GM18511 (cell line): ENCODE measurements at regions not wholly inside any gene's neighbourhood (a gene's known extent, or its start where the extent isn't known, plus 50 kb on each side); places are given as distances from the start of the nearest gene placed in this dataset.
"Not testable (repeated sequence)": the region's sequence is repeated elsewhere in the genome, so short reads cannot be mapped to it uniquely, and the experiment has no call there.

ENCODE experiments used
- ATAC-seq: cut with Tn5 transposase; IDR thresholded peaks from one replicate; pipeline ENCODE4 v1.9.1; 2021; ENCODE audit warnings: mild to moderate bottlenecking, moderate library complexity; ENCODE audit not compliant: unreplicated experiment

DNA sequence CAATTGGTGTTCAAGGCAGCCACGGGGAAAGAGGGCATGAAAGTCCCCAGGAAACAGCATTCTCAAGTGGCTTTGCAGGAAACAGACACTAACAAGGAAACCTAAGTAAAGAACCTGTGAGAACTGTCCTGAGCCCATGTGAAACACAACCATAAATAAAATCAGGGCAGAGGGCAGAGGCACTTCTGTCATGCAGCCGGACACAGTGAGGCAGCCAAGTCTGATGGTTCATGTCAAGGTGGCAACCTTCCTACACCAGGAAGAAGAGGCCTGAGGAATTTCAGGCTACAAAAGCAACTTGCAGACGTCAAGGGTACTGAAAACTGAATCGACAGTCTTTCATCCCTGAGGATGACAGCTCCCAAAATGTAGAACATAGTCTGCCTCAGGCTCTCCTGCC lies 458.2 kb upstream of the NPVF start:
- no peak for ATAC-seq

DNA sequence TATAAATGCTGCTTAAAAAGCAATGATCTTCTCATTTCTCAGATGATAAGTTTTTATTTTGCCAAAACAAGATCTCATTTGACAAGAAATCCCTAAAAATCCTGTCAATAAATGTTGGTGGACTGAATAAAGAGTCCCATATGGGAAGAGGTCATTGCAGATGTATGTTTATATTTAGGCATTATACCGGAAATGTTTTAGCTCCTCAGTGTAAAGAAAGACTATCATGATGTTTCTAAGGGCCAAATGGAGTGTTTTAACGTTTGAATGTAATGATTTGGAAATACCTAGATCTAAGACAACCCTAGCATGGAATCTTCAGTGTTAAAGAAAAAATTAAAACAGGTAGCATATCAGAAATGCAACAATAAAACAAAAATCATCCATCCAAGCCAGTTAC lies 457.8 kb upstream of the NFE2L3 start:
- no peak for ATAC-seq

DNA sequence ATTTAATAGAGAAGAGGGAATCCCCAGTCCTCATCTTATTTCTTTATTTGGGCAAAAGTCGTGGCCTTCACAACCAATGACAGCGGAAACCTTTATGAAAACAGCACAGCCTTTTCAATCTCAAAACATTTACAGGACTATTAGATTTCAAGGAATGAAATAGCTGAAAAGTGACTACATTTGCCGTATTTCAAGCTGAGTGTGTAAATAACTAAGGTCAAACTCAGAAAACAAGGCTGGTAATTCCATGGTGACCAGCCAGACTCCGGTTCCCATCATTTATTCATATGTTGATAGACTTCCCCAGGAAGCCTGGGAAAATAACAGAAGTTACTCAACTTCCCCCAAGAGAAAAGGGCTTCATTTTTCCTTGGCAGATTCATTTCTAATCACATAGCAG lies 457.3 kb upstream of the NFE2L3 start:
- ATAC-seq: no peak

DNA sequence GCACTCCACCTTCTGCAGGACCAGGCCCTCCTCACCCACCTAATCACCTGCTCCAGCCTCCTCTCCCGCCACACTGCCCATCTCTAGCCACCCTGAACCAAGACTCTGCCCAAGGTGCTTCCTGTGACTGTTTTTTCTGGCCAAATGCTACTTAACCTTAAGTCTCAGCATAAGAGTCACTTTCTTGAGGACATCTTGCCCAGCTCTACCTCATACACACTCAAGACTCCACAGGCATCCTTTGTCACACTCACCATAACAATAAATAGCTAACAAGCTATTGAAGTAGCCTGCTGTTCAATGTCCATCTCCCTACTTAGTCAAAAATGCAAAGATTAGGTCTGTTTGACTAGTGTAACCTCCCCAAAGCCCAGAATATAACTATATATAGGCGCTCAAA lies 455.4 kb upstream of the NFE2L3 start:
- no peak for ATAC-seq

DNA sequence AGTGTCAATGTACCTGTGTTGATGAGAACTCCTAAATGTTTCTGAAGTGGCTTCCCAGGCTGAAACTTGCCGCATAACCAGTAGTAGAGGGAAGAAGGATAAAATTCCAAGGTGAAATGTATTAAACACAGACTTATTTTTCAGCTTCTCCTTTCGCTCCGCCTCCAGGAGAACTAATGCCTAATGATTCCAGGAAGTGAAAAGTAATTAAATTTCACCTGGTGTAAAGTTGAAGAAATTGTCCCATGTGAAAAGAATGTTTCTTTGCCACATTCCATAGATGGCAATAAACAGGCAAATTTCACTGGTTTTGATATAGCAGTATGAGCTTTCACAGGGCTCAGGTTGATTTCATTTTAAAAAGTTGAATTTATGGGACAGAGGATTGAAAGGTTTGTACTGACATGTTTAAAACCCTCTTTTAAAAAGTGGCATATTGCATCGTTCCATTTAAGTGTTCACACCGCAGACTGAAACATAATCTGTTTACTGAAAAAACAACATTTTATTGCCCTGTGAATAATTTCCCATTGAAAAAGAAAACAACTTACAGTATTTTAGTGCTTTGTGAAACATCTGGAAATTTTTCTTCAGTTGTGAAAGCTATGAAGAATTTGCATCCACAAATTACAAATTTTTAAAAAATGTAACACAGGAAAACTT lies 453.4 kb upstream of the NFE2L3 start:
- no peak for ATAC-seq

DNA sequence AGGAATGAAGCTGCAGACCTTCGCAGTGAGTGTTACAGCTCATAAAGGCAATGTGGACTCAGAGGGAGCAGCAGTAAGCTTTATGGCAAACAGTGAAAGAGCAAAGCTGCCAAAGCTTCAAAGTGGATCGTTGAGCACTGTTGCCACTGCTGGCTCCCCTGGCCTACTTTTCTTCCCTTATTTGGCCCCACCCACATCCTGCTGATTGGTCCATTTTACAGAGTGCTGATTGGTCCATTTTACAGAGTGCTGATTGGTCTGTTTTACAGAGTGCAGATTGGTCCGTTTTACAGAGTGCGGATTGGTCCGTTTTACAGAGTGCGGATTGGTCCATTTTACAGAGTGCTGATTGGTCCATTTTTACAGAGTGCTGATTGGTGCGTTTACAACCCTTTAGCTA lies 451.9 kb upstream of the NFE2L3 start:
- ATAC-seq: not testable (repeated sequence)

DNA sequence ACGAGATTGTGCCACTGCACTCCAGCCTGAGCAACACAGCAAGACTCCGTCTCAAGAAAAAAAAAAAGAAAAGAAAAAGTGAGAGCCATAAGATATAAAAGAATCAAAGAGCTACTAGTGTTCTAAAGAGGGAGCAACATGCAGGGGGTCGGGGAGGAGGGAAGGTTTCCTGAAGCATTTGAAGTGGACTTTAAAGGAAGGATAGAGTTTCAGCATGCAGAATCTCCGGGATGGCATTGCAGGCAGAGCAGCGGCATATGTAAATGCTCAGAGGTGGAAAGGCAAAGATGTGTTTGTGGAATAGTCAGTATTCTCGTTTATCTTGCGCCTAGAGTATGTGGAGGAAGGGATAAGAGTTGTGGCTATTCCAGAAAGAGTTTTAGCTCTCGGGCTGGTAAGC lies 447.6 kb upstream of the NFE2L3 start:
- ATAC-seq: no peak

DNA sequence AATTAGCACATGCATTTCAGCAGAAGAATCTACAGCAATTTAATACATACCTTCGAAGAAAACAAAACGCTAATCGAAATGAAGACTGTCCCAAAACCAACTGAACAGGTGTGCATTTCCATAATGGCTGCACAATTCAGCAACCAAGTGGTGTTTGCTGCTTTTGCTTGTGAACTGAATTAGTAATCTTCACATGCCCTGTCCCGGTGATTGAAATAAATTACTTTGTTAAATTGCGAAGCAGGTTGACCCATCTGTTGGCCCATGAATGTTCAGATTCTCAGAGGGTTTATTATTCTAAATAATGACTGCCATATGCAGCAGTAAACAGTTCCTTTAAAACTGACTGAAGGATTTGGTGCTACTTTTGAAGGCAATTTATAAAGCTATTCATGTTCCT lies 445.2 kb upstream of the NFE2L3 start:
- no peak for ATAC-seq

DNA sequence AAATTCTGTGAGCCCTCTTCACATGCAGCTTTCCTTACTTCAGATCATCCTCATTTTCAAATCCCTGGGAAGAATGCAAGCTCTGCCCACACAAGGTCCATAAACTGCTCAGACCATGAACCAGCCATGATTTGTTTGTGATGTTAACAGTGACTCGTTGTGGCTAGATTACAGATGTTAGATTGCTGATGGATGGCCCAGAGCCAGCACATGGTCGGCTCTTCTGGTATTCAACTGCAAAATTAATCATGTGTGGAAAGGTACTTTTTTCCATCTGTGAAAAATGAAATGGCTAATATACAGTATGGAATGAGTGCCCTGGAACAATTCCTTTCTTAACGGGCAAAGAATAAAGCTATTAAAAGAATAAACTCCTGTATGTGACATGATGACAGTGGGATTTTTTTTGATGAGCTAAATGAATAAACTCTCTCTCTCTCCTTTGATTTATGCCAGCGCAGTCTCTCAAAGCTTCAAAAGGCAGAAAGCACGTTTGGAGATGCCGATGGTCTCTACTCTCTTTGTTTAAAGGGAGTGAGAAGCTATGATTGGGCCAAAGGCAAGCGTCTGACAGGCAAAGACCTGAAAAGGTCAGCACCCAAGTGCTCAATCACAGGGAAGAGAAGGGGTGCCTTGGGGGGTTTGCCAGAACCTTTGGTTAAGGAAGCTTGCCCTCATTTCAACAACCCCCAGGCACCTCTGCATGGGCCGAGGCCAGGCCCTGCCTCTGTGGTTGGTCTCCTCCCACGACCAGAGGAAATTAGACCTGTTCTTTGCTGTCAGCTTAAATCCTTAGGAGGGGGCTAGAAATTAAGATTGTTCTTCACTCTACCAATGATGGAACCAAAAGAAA lies 444.0 kb upstream of the NFE2L3 start:
- ATAC-seq: no peak

DNA sequence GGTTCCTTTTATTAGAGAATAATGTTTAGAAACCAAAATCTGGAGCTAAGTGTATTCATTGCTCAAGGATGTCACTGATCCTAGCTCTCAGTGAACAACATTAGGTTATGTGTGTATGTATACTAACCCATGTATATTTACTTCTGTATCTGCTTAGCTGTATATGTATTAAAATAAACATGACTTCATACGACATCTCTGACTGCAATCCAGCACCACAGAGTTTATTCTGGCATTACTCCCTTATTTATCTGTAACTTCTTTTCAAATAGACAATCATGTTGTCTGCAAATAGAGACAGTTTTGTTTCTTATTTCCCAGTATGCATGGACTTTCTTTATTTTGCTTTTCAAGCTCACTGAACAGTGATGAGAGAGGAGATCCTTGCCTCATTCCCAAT lies 441.0 kb upstream of the NFE2L3 start:
- no peak for ATAC-seq

DNA sequence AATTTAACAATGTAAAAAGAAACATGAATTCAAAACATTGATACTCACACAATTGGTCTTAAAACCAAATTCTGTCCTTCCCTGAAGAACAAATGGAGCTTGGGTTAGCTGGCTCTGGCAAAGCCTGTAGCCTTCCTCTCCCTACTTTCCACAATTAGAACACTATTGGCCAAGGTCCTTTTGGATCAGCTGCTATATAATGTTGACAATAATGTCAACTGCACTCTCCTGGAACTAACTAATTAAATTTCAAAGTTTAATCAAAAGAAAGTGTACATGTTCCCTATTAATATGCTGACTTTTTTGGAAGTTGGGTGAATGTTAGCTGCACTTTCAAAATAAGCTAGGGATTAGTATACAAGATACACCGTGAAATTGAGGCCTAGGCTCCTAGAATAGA lies 440.1 kb upstream of the NFE2L3 start:
- no peak for ATAC-seq

DNA sequence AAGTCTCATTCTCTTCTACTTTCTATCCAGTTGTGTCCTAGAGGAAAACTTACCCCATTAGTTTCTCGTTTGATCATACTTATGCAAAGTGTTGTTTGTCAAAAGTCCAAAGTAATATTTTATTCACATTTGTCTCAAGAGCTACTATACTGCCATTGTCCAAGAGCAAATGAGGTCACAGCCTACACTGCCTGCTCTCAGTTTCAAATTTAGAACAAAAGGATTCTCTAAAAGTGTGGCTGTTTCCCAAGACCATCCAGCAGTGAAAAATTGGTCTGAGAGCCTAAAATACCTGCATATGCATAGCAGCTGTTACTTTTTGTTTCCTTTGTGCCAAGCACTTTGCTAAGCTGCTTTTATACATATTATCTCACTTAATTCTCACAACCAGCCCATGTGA lies 439.5 kb upstream of the NFE2L3 start:
- no peak for ATAC-seq

DNA sequence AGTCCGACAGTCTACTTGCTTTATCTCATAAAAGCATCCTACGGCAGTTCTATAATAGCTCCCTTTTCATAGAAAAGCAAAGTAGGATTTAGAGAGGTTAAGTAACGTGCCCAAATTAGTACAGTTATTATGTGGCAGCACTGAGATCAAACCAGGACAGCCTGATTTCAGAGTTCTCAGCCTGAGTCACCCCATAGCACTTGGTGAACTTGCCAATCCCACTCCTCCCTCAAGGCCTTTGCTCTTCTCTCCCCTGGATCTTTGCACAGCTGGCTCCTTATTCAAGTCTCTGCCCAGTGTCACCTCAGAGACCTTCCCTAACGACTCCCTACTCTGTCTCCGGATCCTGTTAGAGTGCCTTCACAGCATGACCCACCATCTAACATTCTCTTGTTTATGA lies 438.0 kb upstream of the NFE2L3 start:
- no peak for ATAC-seq

DNA sequence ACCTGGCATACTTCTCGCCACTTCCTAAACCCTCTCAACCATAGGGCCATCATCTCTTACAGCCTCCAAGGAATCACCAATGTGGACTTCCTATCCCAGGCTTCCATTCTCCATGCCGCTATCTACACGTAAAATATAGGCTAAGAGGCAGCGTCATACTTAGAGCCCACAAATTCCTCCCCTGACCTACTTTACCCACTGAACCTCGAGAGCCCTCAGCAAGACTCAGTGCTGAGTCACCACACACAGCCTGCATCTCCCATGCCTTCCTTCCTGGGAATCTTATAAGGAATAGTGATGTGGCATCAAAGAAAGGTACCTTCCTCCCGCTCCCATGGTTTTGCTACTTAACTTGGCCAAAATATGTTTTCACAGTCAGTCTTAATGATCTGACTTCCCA lies 435.6 kb upstream of the NFE2L3 start:
- ATAC-seq: no peak

DNA sequence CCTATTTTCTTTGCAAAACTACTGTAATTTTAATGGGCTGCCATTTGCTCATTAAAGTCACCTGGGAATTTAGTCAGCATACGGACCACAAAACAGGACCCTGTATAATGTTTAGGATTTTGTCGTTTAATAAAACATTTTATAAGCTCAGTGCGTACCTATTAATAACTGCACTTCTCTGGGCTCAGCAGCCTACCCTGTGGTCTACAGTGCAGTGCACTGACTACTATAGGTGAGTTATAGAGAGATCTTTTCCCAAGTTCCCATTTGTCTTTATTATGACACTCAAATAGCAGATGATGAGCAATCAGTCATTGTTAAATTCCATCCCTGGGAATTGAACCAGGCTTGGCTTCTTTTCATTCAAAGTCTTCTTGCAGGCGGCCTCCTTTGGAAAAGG lies 433.4 kb upstream of the NFE2L3 start:
- ATAC-seq: no peak

DNA sequence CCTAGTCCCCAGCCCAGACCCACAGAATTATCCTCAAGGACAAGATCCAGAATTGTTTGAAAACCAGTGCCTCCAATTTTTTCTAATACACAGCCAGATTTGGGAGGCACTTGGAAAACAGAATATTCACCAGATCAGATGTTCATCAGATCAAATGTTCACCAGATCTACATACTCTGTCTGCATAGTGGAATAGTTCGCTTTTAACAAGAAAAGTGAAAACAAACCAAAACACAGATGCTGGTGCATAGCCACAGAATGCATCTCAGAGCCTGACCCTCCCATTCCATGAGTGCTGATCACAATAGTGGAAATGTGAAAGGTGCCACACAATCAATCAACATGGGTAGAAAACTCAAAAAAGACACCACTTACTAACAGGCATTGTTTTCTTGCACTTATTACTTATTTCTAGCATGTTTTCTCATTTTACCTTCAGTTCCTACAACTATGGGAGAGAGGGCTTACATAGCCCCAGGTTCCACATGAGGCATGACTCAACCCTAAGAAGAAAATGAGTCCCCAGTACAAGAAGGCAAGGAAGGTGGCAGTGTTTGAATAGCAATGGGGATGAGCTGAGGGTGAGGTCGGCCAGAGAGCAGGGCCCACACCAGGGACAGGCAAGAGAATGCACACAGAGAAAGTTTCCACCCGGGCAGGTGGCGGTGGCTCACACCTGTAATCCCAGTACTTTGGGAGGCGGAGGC lies 432.7 kb upstream of the NFE2L3 start:
- ATAC-seq: no peak

DNA sequence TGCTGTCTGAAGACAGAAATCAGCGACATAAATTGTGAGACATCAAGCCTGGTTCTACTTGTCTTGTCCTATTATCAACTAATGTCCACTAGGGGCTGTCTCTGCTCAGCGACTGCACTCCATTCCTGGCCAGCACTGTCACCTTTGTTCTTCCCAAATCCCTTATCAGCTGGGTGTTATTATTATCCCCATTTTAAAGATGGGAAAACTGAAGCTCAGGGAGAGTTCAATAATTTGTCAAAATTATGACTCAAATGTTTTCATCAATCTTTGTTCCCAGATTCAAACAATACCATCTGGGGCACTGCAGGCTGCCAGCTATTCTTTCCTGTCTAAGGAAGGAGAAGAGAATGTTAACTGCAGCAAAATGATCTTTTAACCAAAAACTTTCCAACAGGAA lies 431.6 kb upstream of the NFE2L3 start:
- ATAC-seq: no peak

DNA sequence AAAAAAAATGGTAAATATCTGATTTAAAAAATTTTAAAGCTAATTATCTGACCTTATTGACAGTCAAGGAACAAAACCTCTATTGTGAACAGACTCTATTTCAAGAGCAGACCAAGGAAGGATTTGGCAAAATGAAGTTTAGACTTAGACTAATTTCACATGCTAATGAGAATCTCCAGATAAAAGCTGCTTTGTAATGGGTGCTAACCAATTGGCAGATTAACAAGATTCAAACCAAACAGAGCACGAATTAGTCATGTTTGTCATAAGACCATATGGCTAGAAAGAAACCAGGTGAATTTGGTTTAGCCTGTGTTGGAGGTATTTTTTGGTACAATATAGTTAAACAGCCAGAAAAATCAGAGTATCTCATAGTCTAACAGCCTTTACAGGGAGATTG lies 429.1 kb upstream of the NFE2L3 start:
- no peak for ATAC-seq

DNA sequence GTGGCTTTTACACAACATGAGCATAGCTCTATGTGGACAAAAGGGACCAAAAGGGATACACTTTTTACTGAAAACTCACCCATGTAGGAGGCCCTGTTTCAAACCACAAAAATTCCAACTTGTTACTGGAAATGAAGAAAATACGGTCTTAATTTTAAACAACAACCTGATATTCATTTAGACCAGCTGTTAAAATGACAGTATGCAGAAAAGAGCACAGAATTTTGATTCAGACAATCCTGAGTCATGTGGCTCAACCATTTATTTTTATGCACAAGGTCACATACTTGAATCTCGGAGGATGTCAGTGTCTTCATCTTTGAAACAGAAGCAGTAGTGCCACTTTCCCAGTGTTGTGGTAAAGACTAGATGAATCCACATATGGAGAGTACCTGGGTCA lies 426.5 kb upstream of the NFE2L3 start:
- no peak for ATAC-seq

DNA sequence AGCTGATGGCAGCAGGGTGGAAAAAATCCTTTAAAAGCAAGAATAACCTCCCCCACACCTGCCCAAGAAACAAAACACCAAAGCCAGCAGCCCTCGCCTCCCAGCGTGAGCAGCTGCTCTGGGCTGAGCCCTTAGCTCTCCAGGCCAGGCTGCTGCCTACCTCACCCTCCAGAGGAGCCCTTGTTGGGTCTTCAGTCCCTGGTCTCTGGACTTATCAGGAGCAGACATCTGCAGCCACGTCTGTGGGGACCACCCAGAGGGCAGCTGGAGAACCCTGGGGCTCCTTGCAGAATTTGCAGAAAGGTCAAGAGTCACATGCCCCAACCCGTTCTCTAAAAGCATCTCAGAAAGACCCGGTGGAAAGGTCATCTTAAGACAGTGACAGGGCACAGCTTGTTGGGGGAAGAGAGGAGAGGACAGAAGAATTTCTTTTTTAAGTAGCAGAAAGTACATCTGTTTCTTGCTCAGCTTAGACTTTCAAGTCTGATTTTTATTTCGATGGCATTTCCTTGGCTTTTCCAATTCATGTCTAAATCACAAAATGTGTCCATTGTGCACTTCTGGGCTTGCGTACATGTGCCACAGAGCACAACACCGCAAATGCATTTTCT lies 425.7 kb upstream of the NFE2L3 start:
- ATAC-seq: no peak

DNA sequence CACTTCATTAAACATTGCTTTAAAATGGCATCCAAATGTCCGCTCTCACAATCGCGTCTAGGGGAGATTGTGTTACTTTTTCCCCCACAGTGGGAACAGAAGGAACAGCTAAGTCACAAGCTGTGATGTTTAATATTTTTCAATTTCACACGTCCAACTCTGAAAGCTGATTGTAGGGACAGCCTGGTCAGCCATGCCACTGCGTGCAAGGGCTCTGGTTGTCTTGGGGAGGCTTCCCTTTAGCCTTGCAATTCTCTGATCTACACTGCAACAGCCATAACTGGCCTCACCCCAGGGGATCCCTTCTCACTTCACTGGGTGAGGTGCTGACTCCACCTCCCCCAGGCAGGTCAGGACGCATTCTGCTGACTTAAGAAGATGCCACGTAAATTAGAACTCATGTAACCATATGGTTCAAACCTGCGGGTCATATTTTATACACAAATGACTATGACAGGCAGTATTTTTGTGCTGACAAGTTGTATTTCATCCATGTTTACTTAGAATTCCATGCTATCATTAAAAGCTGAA lies 425.2 kb upstream of the NFE2L3 start:
- ATAC-seq: no peak
